KOPT-K1 (cell line): ENCODE measurements at regions not wholly inside any gene's neighbourhood (a gene's known extent, or its start where the extent isn't known, plus 50 kb on each side); places are given as distances from the start of the nearest gene placed in this dataset.
A peak's percentile ranks its signal among the peaks of the same experiment; 100 is the strongest.
"Not testable (repeated sequence)": the region's sequence is repeated elsewhere in the genome, so short reads cannot be mapped to it uniquely, and the experiment has no call there.

Experiments used
- H3K27ac ChIP-seq: fragments of 200-600 bp; sonication (generic); 2 replicates; pipeline ENCODE4 v1.5.1; 2016; ENCODE audit warnings: antibody characterized with exemption, mild to moderate bottlenecking, low read depth, low read length; ENCODE audit not compliant: poor library complexity, severe bottlenecking
- H3K36me3 ChIP-seq: fragments of 200-600 bp; sonication (generic); 2 replicates; pipeline ENCODE4 v1.5.1; 2017; ENCODE audit warnings: antibody characterized with exemption, mild to moderate bottlenecking, low read length, moderate library complexity; ENCODE audit not compliant: insufficient read depth
- H3K9me3 ChIP-seq: fragments of 200-600 bp; sonication (generic); 2 replicates; pipeline ENCODE4 v1.5.1; 2017; ENCODE audit warnings: antibody characterized with exemption, low read length, mild to moderate bottlenecking; ENCODE audit not compliant: insufficient read depth, poor library complexity, severe bottlenecking

DNA sequence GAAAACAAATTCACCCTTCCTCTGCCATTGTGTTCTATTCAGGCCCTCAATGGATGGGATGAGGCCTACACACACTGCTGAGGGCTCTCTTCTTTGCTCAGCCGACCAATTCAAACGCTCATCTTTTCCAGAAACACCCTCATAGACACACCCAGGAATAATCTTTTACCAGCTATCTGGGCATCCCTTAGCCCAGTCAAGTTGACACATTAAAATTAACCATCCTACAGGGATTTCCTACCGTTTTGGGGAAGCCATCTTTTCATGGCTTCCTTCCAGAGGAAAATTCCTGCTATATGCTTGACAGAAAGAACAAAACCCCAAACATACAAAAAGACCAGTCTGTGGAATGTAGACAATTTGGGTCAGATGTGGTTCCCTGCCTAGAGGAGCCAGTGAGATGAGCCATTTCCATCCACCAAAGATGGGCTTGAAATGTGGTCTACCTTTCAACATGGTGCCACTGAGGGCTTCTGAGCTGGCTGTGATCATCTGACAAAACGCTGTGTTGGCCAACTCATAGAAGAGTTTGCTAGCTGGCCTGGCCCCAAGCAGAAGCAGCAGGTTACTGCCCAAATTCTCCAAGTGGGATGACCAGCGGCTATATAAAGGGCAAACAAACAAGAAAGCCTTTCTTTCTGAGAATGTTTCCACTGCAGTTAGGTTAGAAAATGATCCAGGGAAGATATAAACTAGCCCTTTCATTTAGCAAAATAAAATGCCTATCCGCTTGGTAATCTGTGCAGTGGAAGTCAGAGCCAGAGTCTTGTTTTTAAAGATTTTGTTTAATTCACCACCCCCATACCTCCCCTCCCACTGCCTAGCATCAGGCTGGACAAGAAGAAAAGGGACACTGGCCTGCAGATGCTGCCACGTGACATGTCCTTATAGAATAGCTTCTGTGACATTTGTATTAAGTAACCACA lies 69.1 kb upstream of the MRPS6 start:
- Histone ChIP-seq H3K27ac (no peak overlapping the region), H3K9me3 (peaks cover 12% of the 10 kb centered on the region), H3K36me3 (no peaks in the 10 kb centered on the region)

DNA sequence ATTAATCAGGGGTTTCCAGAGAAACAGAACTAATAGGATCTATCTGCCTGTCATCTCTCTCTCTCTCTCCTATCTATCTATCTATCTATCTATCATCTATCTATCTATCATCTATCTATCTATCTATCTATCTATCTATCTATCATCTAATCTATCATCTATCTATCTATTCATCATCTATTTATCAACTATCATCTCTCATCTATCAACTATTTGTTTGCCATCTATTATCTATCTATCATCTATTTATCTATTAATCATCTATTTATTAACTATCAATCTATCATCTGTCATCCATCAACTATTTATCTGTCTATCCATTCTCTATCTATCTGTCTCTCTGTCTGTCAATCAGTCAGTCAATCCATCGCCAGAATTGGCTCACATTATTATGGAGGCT lies 70.0 kb upstream of the MRPS6 start:
- Histone ChIP-seq H3K27ac (no peak overlapping the region), H3K9me3 (peaks cover 12% of the 10 kb centered on the region), H3K36me3 (no peaks in the 10 kb centered on the region)

DNA sequence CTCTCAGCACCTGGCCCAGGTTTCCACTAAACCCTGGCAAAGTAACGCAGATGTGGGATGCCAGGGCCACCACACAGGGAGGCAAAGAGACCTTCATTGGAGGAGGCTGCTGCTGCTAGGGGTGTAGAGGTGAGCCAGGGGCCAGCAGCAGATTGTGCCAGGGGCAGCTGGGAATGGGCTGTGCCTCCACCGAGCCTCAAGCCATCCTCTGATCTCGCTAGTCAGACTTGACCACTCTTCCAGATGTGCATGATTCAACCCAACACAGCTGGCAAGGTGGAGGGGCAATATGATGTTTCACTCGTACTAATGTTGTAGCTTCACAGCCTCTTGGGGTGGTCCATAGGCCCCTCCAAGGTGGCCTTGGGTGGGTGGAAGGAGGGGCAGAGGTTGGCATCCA lies 73.0 kb upstream of the MRPS6 start:
- H3K27ac ChIP-seq: no peak overlapping the region
- H3K36me3 ChIP-seq: no peaks in the 10 kb centered on the region

GRCh38 chr21:33998809-33999208 lies 74.6 kb upstream of the MRPS6 start:
- H3K36me3 ChIP-seq: no peaks in the 10 kb centered on the region
- peak overlapping the region; percentile 26 for H3K27ac ChIP-seq

More for the DNA sequence above, 73.0 kb upstream of the MRPS6 start:
- H3K9me3 ChIP-seq: peaks cover 30% of the 10 kb centered on the region

DNA sequence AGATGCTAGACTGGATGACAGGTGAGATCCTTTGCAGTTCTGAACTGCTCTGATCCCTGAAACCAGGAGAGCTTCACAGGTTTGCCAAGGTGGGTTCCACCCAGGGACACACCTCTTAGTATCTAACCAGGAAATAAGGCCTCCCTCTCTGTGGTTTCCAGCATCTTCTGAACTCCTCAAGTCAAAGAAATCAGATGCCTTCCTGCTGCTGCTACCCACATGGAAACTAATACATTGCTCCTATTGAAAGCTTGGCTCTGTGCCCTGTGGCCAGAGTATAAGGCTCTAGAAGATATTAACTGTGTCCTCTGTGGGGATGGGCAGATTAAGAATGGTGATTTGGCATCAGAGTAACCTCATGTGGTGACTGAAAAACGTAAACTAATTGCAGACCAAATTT lies 75.0 kb upstream of the MRPS6 start:
- H3K9me3 ChIP-seq: peaks cover 18% of the 10 kb centered on the region
- no peaks in the 10 kb centered on the region for H3K36me3 ChIP-seq
- H3K27ac ChIP-seq: peak overlapping the region; percentile 26

More at GRCh38 chr21:33998809-33999208, 74.6 kb upstream of the MRPS6 start:
- peaks cover 21% of the 10 kb centered on the region for H3K9me3 ChIP-seq

DNA sequence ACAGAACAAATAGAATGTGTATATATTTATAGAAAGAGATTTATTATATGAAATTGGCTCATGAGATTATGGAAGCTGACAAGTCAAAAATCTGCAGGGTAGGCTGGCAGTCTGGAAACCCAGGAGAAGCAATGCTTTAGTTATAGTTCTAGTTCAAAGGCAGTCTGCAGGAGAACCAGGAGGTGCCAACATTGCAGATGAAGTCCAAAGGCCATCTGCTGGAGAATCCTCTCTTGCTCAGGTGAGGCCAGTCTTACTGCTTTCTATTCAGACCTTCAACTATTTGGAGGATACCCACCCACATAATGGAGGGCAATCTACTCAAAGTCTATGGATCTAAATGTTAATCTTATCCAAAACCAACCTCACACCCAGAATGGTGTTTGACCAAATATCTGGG lies 75.9 kb upstream of the MRPS6 start:
- Histone ChIP-seq H3K9me3 (peaks cover 26% of the 10 kb centered on the region), H3K27ac (no peak overlapping the region), H3K36me3 (no peaks in the 10 kb centered on the region)

DNA sequence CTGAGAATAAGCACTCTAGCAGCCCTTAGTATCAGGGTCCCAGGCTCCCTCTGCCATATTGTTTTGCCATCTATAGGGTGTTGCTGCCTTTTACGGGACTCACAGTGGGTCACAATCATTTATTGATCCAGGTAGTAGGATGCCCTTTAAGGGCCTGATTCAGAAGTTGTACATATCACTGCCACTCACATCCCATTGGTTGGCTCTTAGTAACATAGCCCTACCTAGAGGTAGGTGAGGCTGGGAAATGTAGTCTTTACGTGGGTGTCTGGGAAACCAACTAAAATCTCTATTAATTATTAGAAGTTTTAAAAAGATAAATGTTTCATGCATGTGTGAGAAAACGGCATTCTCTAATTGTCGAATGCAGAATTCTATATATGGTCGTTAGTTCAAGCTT lies 78.8 kb upstream of the ATP5PO start:
- Histone ChIP-seq H3K36me3 (no peaks in the 10 kb centered on the region), H3K27ac (no peak overlapping the region), H3K9me3 (peaks cover 33% of the 10 kb centered on the region)

GRCh38 chr21:33993286-33994231 lies 78.0 kb upstream of the ATP5PO start:
- peaks cover 33% of the 10 kb centered on the region for H3K9me3 ChIP-seq
- H3K27ac ChIP-seq: no peak overlapping the region
- H3K36me3 ChIP-seq: no peaks in the 10 kb centered on the region

GRCh38 chr21:33992412-33992811 lies 76.8 kb upstream of the ATP5PO start:
- not testable (repeated sequence) for H3K36me3 ChIP-seq, H3K27ac ChIP-seq
- peaks cover 33% of the 10 kb centered on the region for H3K9me3 ChIP-seq

- peaks cover 23% of the 10 kb centered on the region for H3K9me3 ChIP-seq
- H3K27ac ChIP-seq: no peak overlapping the region
- H3K36me3 ChIP-seq: no peaks in the 10 kb centered on the region
Observed at GRCh38 chr21:33991133-33991532, 75.5 kb upstream of the ATP5PO start.

- peaks cover 14% of the 10 kb centered on the region for H3K9me3 ChIP-seq
Observed at GRCh38 chr21:33989440-33989839, 73.8 kb upstream of the ATP5PO start.

DNA sequence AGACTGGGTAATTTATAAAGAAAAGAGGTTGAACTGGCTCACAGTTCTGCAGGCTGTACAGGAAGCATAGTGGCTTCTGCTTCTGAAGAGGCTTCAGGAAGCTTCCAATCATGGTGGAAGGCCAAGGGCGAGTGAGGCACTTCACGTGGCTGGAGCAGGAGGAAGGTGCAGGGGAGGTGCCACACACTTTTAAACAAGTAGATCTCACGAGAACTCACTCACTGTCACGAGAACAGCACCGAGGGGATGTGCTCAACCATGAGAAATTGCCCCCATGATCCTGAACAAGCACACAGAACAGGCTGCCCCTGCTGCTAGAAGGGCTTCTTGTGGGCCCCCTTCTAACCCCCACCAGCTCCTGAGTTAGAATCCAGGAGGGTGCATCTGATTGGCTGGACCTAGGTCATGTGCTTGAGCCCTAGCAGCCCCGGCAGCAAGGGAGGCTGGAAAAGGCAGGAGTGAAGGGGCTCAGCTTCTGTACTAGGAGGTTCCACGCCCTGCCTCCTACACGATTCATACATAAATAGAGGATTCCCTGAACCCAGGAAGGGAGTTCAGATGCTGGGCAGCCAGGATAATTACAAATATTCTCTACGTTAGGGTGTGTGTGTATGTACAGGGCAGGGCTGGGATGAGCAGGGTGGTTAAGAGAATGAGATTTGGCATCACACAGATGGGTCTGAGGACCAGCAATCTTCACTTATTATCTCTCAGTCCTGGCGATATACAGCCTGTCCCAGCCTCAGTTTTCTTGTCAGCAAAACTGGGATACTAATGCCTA lies 72.8 kb upstream of the ATP5PO start:
- Histone ChIP-seq H3K36me3 (no peaks in the 10 kb centered on the region), H3K9me3 (peaks cover 14% of the 10 kb centered on the region), H3K27ac (no peak overlapping the region)

More at GRCh38 chr21:33989440-33989839, 73.8 kb upstream of the ATP5PO start:
- H3K36me3 ChIP-seq: no peaks in the 10 kb centered on the region
- H3K27ac ChIP-seq: no peak overlapping the region

DNA sequence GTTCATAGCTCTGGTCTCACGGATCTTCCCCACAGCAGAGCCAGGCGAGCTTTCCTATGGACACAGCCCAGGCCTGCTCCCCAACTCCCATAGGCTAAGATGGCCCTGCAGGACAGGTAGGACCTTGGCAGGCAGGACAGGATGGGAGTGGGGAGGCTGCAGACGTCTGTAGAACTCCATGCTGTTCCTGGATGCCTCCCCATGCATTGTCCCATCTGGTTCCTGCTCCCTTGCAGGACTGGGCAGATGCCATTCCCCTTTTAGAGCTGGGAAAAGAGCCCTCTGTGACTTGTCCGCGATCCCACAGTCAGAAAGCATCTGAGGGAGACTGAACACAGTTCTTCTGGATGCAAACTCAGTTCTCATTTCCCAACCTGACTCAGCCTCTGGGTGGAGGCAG lies 71.9 kb upstream of the ATP5PO start:
- no peaks in the 10 kb centered on the region for H3K36me3 ChIP-seq
- peaks cover 7% of the 10 kb centered on the region for H3K9me3 ChIP-seq
- no peak overlapping the region for H3K27ac ChIP-seq

DNA sequence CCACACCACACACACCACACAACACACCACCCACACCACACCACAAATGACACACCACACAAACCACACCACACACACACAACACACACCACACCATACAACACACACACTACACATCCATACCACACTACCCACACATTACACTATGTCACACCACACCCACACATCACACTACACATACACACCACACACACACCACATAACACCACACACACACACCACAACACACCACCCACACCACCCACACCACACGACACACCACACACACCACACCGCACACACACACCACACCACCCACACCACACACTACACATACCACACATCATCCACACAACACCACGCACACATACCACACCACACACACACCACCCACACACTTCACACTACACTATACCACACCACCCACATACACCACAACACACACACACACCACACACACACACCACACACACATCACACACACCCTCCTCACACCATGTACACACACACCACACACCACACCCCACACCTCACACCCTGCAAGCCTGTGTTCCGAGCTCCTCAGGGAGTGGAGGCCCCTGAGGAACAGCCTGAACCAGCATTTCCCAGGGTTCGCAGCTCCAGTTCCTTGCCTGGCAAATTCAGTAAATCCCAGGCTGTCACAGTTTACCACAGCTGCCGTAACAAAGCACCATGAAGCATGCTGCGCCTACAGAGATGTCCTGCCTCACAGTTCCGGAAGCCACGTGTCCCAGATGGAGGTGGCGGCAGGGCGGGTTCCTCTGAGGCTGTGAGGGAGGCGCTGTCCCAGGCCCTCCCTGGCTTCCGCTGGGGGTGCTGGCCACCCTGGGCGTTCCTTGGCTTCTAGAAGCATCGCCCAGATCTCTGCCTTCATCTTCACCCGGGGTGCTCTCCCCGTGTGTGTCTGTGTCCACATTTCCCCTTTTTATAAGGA lies 69.8 kb upstream of the ATP5PO start:
- Histone ChIP-seq H3K27ac (no peak overlapping the region), H3K36me3 (no peaks in the 10 kb centered on the region), H3K9me3 (no peaks in the 10 kb centered on the region)
